ENCODE measurements at regions not wholly inside any gene's neighbourhood (a gene's known extent, or its start where the extent isn't known, plus 50 kb on each side); places are given as distances from the start of the nearest gene placed in this dataset.

DNA sequence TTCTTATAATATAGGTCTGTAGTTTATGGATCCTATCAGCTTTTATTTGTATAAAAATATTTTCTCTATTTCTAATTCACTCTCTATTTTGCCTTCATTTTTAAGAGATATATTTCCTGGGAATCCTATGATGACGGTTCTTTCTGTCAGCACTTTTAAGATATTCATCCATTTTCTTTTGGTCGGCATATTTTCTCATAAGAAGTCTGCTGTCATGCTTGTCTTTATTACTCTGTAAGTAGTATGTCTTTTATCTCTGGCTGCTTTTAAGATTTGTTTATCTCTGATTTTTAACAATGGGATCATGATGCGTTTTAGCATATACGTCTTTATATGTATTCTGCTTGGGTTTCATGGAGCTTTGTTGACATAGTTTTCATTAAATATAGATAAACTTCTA, 175.5 kb downstream of the SNX19 start:
- TF ChIP-seq POLR2A (IDR thresholded peaks at IDR 0.05) (no peak), POLR2AphosphoS5 (IDR thresholded peaks at IDR 0.05) (no peak), EP300 (IDR thresholded peaks at IDR 0.05; ENCODE audit: low read depth) (no peak)
- TF ChIP-seq, protein P1, sequence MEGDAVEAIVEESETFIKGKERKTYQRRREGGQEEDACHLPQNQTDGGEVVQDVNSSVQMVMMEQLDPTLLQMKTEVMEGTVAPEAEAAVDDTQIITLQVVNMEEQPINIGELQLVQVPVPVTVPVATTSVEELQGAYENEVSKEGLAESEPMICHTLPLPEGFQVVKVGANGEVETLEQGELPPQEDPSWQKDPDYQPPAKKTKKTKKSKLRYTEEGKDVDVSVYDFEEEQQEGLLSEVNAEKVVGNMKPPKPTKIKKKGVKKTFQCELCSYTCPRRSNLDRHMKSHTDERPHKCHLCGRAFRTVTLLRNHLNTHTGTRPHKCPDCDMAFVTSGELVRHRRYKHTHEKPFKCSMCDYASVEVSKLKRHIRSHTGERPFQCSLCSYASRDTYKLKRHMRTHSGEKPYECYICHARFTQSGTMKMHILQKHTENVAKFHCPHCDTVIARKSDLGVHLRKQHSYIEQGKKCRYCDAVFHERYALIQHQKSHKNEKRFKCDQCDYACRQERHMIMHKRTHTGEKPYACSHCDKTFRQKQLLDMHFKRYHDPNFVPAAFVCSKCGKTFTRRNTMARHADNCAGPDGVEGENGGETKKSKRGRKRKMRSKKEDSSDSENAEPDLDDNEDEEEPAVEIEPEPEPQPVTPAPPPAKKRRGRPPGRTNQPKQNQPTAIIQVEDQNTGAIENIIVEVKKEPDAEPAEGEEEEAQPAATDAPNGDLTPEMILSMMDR (IDR thresholded peaks at IDR 0.05): no peak
- intact Hi-C loops (cut with DNase I; ENCODE audit: low total_unique reads): no loop called here
- Histone ChIP-seq H3K27me3 (no peaks in the 10 kb centered on the region), H3K27ac (no peak overlapping the region), H3K4me1 (peaks cover 0 to 9% (median 0%) of the 10 kb centered on the region in 4 donors), H3K9me3 (peaks cover 18% of the 10 kb centered on the region in 2 donors), H3K4me3 (no peak overlapping the region), H3K36me3 (no peaks in the 10 kb centered on the region)
- DNase-seq: no peak
- WGBS, 2 donors (ENCODE audit: low coverage in 1 of 2): 74 to 93% methylated on average over 2 to 4 of the region's 4 CpGs
- in situ Hi-C loops (cut with MboI; ENCODE audit: low pct_ligation_motif_present in 1 of 4, low pct_unique_long_range_greater_than_20kb in 1 of 4, low sequenced_read_pairs in 3 of 4): no loop called here

DNA sequence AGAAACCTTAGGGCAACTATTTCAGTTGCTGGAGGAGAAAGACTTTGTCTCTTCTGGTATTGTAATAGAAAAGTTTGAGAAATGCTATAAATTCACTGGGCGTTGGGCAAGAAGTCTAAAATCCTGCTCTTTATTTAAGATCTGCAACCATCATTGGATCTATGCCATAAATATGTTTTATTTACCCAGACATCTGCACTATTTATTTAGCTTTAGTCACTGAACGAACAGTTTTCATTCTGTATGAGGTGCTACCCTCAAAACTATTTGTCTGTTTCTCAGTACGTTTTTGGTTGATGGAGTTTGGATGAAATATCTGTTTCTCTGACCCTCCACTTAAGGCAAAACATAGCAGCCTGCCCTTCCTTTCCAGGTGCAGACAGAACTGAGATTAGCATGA, 171.5 kb downstream of the SNX19 start:
- intact Hi-C loops (cut with DNase I; ENCODE audit: low total_unique reads) (no loop called here), in situ Hi-C loops (cut with MboI; ENCODE audit: low pct_ligation_motif_present in 1 of 4, low pct_unique_long_range_greater_than_20kb in 1 of 4, low sequenced_read_pairs in 3 of 4) (no loop called here)
- no peak overlapping the region for H3K4me3 ChIP-seq
- TF ChIP-seq POLR2AphosphoS5 (IDR thresholded peaks at IDR 0.05) (no peak), EP300 (IDR thresholded peaks at IDR 0.05; ENCODE audit: low read depth) (no peak), POLR2A (IDR thresholded peaks at IDR 0.05) (no peak)
- TF ChIP-seq, protein P1 (IDR thresholded peaks at IDR 0.05): no peak
- H3K27me3 ChIP-seq: no peaks in the 10 kb centered on the region
- peaks cover 18% of the 10 kb centered on the region in 2 donors for H3K9me3 ChIP-seq
- no peaks in the 10 kb centered on the region for H3K36me3 ChIP-seq
- DNase-seq: no peak
- peaks cover 0 to 10% (median 2%) of the 10 kb centered on the region in 4 donors for H3K4me1 ChIP-seq
- 62 to 67% methylated on average over 3 of the region's 3 CpGs for WGBS, 2 donors (ENCODE audit: low coverage in 1 of 2)
- H3K27ac ChIP-seq: no peak overlapping the region

DNA sequence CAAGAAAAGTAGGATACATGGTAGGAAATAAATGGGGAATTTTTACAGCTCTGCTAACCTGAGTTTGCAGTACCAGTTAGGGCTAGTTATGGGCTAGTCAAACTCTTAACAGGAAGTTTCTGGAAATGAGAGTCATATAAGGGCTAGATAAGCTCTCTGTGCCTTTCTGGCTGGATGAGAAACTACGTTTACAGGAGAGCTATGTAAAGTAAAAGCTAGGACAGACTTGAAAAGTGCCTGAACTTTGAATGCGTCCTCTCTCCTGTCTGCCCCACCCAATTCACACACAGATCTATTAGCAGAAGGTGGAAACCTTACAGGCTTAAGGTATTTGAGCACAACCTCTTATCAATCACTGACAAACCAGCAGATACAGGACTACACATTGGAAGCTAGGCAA, 167.1 kb downstream of the SNX19 start:
- no peak for DNase-seq
- TF ChIP-seq POLR2A (IDR thresholded peaks at IDR 0.05): no peak
- TF ChIP-seq, protein P1 (IDR thresholded peaks at IDR 0.05): no peak
- TF ChIP-seq EP300 (IDR thresholded peaks at IDR 0.05; ENCODE audit: low read depth): no peak
- TF ChIP-seq POLR2AphosphoS5 (IDR thresholded peaks at IDR 0.05): no peak
- Histone ChIP-seq H3K36me3 (no peaks in the 10 kb centered on the region), H3K4me3 (no peak overlapping the region), H3K27ac (peak overlapping the region in 2 of 4 donors; percentile 29 to 56), H3K9me3 (no peaks in the 10 kb centered on the region), H3K27me3 (no peaks in the 10 kb centered on the region), H3K4me1 (peaks cover 0 to 10% (median 2%) of the 10 kb centered on the region in 4 donors)
- intact Hi-C loops (cut with DNase I; ENCODE audit: low total_unique reads) (no loop called here), in situ Hi-C loops (cut with MboI; ENCODE audit: low pct_ligation_motif_present in 1 of 4, low pct_unique_long_range_greater_than_20kb in 1 of 4, low sequenced_read_pairs in 3 of 4) (no loop called here)
- 27 to 33% methylated on average over 1 to 2 of the region's 2 CpGs for WGBS, 2 donors (ENCODE audit: low coverage in 1 of 2)

DNA sequence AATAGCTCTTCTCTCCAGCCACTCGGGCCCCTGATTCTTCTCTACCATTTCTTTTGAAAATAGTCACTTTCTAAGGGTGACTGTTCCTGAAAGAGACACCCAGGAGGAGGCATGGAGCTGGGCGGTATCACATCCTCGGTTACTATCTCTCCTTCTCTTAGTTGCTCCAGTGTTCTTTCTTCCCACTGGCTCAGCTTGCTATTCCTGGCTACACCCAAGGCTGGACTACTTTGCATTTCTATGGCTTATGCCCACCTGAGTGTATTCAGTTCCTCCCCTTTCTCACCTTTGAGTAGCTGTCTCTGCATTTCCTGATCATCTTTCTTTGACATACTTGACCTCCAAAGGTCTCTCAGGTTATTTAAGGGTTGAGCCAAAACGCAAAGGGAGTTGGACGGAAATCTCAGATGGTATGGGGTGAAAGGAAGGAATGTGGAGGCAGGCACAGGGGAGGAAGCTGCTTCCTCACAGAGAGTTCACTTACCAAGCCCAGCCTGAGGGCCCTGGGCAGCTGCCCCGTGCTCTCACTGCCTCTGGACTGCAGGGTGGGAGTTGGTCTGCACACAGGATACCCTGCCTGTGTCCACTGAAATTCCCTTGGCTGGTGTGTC, 155.7 kb downstream of the SNX19 start:
- DNase-seq: no peak
- intact Hi-C loops (cut with DNase I; ENCODE audit: low total_unique reads): no loop called here
- TF ChIP-seq, protein P1 (IDR thresholded peaks at IDR 0.05): no peak
- TF ChIP-seq POLR2A (IDR thresholded peaks at IDR 0.05) (no peak), EP300 (IDR thresholded peaks at IDR 0.05; ENCODE audit: low read depth) (no peak)
- in situ Hi-C loops (cut with MboI; ENCODE audit: low pct_ligation_motif_present in 1 of 4, low pct_unique_long_range_greater_than_20kb in 1 of 4, low sequenced_read_pairs in 3 of 4): no loop called here
- Histone ChIP-seq H3K36me3 (no peaks in the 10 kb centered on the region), H3K27me3 (no peaks in the 10 kb centered on the region), H3K4me1 (no peaks in the 10 kb centered on the region), H3K4me3 (no peak overlapping the region), H3K27ac (no peak overlapping the region), H3K9me3 (no peaks in the 10 kb centered on the region)
- WGBS, 2 donors (ENCODE audit: low coverage in 1 of 2): 75% methylated on average over 6 of the region's 6 CpGs; no CpG with 5 or more reads in 1 of the 2 donors

Data from transverse colon (tissue), 4 donors.